Fibroblast of skin of left quadriceps (primary cell): ENCODE measurements at regions not wholly inside any gene's neighbourhood (a gene's known extent, or its start where the extent isn't known, plus 50 kb on each side); places are given as distances from the start of the nearest gene placed in this dataset.

Source experiments
- DNase-seq, 2 experiments: peaks; one replicate each; pipeline ENCODE4 v3.0.0-alpha.2; 2013; ENCODE audit warnings: low read depth in 2 of 2

- DNase-seq, result no peak
These were observed 137.7 kb upstream of the TRIB2 start for GRCh38 chr2:12579018-12579417.

- peak; percentile 51 to 55 for DNase-seq
These were observed 132.4 kb upstream of the TRIB2 start for GRCh38 chr2:12584338-12584737.

GRCh38 chr2:12585784-12586183 lies 131.0 kb upstream of the TRIB2 start:
- DNase-seq, result no peak

- no peak for DNase-seq
These were observed 129.5 kb upstream of the TRIB2 start for GRCh38 chr2:12587228-12587627.

- peak; percentile 70 to 78 for DNase-seq
These were observed 128.8 kb upstream of the TRIB2 start for GRCh38 chr2:12587729-12588522.

- DNase-seq, result no peak
These were observed 127.8 kb upstream of the TRIB2 start for GRCh38 chr2:12588986-12589385.

GRCh38 chr2:12589802-12590320 lies 126.9 kb upstream of the TRIB2 start:
- no peak for DNase-seq

- DNase-seq, result no peak
These were observed 124.4 kb upstream of the TRIB2 start for GRCh38 chr2:12592296-12592695.

- no peak for DNase-seq
These were observed 122.1 kb upstream of the TRIB2 start for GRCh38 chr2:12594590-12594989.

- no peak for DNase-seq
These were observed 120.0 kb upstream of the TRIB2 start for GRCh38 chr2:12596771-12597170.

GRCh38 chr2:12597610-12598009 lies 119.1 kb upstream of the TRIB2 start:
- no peak for DNase-seq

GRCh38 chr2:12602661-12603060 lies 114.1 kb upstream of the TRIB2 start:
- peak; percentile 45 to 48 for DNase-seq

GRCh38 chr2:12603781-12604295 lies 112.9 kb upstream of the TRIB2 start:
- DNase-seq, result no peak

GRCh38 chr2:12604341-12604740 lies 112.4 kb upstream of the TRIB2 start:
- DNase-seq, result no peak

GRCh38 chr2:12605366-12605765 lies 111.4 kb upstream of the TRIB2 start:
- no peak for DNase-seq

- DNase-seq, result no peak
These were observed 110.8 kb upstream of the TRIB2 start for GRCh38 chr2:12605936-12606335.

GRCh38 chr2:12606472-12607000 lies 110.2 kb upstream of the TRIB2 start:
- peak; percentile 55 to 57 for DNase-seq

- DNase-seq, result no peak
These were observed 108.8 kb upstream of the TRIB2 start for GRCh38 chr2:12607971-12608370.

GRCh38 chr2:12610314-12610713 lies 106.4 kb upstream of the TRIB2 start:
- no peak for DNase-seq

GRCh38 chr2:12612168-12612567 lies 104.6 kb upstream of the TRIB2 start:
- DNase-seq, result no peak

- no peak for DNase-seq
These were observed 104.1 kb upstream of the TRIB2 start for GRCh38 chr2:12612671-12613070.

- no peak for DNase-seq
These were observed 103.5 kb upstream of the TRIB2 start for GRCh38 chr2:12613137-12613835.

- DNase-seq, result no peak
These were observed 101.2 kb upstream of the TRIB2 start for GRCh38 chr2:12615509-12615908.
